Fibroblast of lung (primary cell): ENCODE measurements at regions not wholly inside any gene's neighbourhood (a gene's known extent, or its start where the extent isn't known, plus 50 kb on each side); places are given as distances from the start of the nearest gene placed in this dataset.

ENCODE experiments used
- EZH2 ChIP-seq: IDR thresholded peaks from 2 replicates; pipeline ENCODE4 v1.5.1; 2012; ENCODE audit warnings: low read length, control low read depth, mild to moderate bottlenecking; ENCODE audit errors: missing control alignments
- TF ChIP-seq, protein P1 (sequence below), 2 donors: IDR thresholded peaks in 1 of 2; conservative IDR thresholded peaks in 1 of 2; 1 replicate in 1 of 2; 2 replicates in 1 of 2; pipeline ENCODE4 v1.5.1; 2011 to 2012; ENCODE audit warnings: low read length in 2 of 2, control low read depth in 1 of 2, inconsistent platforms in 1 of 2, low read depth in 1 of 2, mild to moderate bottlenecking in 1 of 2

DNA sequence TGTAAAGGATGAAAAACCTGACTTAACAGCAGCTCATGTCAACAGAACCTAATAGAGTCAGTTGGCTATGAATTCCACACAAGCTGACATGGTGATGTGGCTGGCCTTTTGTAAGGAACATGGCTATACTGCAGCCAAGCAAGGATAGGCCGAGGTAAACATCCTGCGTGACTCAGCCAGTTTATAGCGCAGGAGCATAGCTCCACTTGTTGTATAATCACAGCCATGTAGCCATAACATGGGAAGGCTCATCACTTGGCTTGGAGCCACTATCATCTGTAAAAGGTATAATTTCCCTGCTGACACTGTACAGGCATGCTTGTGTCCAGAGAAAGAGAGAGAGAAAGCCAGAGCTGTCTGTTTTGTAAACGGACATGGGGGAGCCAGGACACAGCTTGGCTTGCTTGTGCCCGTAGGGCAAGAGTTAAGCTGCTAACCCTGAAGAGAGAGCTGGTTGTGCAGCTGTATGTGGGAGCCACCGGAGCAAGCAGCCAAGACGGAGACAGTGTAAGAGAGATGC, 104.4 kb upstream of the PLET1 start:
- TF ChIP-seq, protein P1, sequence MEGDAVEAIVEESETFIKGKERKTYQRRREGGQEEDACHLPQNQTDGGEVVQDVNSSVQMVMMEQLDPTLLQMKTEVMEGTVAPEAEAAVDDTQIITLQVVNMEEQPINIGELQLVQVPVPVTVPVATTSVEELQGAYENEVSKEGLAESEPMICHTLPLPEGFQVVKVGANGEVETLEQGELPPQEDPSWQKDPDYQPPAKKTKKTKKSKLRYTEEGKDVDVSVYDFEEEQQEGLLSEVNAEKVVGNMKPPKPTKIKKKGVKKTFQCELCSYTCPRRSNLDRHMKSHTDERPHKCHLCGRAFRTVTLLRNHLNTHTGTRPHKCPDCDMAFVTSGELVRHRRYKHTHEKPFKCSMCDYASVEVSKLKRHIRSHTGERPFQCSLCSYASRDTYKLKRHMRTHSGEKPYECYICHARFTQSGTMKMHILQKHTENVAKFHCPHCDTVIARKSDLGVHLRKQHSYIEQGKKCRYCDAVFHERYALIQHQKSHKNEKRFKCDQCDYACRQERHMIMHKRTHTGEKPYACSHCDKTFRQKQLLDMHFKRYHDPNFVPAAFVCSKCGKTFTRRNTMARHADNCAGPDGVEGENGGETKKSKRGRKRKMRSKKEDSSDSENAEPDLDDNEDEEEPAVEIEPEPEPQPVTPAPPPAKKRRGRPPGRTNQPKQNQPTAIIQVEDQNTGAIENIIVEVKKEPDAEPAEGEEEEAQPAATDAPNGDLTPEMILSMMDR (conservative IDR thresholded peaks at IDR 0.05 in 1 of 2, IDR thresholded peaks at IDR 0.05 in 1 of 2; ENCODE audit: low read depth in 1 of 2, low read length in 2 of 2) = no peak
- TF ChIP-seq EZH2 = no peak
